ENCODE measurements at regions not wholly inside any gene's neighbourhood (a gene's known extent, or its start where the extent isn't known, plus 50 kb on each side); places are given as distances from the start of the nearest gene placed in this dataset.

DNA sequence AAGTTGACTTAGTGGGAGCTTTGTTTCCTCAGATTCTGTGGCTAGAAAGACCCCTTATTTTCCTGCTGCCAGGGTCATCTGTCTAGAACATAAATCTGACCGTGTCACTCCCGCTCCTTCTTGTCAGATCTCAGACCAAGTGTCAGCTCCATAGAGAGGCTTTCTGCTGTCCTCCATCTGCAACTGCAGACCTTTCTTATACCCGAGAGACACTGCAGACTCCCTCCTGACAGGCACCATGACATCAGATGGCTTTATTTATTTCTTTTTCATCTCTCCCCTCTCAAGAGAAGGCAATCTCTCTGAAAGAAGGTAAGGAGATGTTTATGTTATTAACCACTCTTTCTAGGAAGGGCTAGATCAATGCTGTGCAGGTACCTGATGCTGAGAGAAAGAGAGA is 726.5 kb downstream of the UQCRFS1 start:
- no peak for DNase-seq (ENCODE audit: extremely low spot score in 2 of 2)
- TF ChIP-seq POLR2A (IDR thresholded peaks at IDR 0.05): no peak
- TF ChIP-seq, protein P1, sequence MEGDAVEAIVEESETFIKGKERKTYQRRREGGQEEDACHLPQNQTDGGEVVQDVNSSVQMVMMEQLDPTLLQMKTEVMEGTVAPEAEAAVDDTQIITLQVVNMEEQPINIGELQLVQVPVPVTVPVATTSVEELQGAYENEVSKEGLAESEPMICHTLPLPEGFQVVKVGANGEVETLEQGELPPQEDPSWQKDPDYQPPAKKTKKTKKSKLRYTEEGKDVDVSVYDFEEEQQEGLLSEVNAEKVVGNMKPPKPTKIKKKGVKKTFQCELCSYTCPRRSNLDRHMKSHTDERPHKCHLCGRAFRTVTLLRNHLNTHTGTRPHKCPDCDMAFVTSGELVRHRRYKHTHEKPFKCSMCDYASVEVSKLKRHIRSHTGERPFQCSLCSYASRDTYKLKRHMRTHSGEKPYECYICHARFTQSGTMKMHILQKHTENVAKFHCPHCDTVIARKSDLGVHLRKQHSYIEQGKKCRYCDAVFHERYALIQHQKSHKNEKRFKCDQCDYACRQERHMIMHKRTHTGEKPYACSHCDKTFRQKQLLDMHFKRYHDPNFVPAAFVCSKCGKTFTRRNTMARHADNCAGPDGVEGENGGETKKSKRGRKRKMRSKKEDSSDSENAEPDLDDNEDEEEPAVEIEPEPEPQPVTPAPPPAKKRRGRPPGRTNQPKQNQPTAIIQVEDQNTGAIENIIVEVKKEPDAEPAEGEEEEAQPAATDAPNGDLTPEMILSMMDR (IDR thresholded peaks at IDR 0.05): no peak
- TF ChIP-seq POLR2AphosphoS5 (IDR thresholded peaks at IDR 0.05; ENCODE audit: insufficient read depth in 1 of 2, low read depth in 1 of 2): no peak
- Histone ChIP-seq H3K4me1 (no peaks in the 10 kb centered on the region), H3K27ac (no peak overlapping the region), H3K27me3 (no peaks in the 10 kb centered on the region), H3K9me3 (no peaks in the 10 kb centered on the region), H3K4me3 (no peak overlapping the region), H3K36me3 (no peaks in the 10 kb centered on the region)
- intact Hi-C loops (cut with DNase I): no loop called here

DNA sequence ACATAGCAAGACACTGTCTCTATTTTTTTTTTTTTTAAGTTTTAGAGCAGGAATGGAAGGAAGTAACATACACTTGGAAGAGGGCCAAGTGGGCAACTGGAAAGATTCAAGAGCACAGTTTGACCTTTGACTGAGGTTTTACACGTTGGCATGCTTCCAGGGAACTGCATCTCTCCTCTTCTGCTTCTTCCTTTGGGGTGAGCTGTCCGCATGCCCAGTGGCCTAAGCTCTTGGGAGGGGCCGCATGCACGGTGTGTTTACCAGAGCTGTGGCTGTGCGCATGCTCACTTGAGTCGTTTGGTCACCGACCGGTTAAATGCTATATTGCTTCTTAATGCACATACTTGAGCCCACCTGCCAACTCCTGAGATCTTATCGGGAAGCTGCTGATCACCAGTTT is 727.7 kb downstream of the UQCRFS1 start:
- intact Hi-C loops (cut with DNase I): no loop called here

DNA sequence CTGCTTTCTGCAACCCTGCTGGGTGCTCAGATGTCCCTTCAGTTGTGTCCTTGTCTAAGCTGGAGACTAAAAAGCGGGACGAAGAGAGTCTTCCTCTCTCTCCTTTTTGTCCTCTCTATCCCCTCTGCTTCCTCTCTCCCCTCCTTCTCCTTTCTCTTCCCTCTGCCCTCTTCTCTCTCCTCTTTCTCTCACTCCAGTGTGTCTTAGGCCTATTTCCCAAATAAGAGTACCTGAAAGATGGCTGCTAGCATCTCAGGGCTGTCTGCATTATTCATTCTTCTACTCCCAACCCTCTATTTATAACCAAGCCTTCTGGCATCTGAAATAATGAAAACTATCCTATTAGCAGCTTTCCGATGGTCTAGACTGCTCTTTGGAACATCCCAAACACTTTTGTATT is 729.8 kb downstream of the UQCRFS1 start:
- intact Hi-C loops (cut with DNase I): no loop called here
- Histone ChIP-seq H3K27ac (no peak overlapping the region), H3K4me3 (no peak overlapping the region), H3K4me1 (no peaks in the 10 kb centered on the region), H3K36me3 (no peaks in the 10 kb centered on the region), H3K27me3 (no peaks in the 10 kb centered on the region), H3K9me3 (no peaks in the 10 kb centered on the region)
- DNase-seq (ENCODE audit: extremely low spot score in 2 of 2): no peak
- TF ChIP-seq, protein P1 (IDR thresholded peaks at IDR 0.05): no peak
- TF ChIP-seq POLR2AphosphoS5 (IDR thresholded peaks at IDR 0.05; ENCODE audit: insufficient read depth in 1 of 2, low read depth in 1 of 2): no peak

More for the DNA sequence above, 727.7 kb downstream of the UQCRFS1 start:
- DNase-seq (ENCODE audit: extremely low spot score in 2 of 2): no peak
- no peak for TF ChIP-seq POLR2A (IDR thresholded peaks at IDR 0.05)
- TF ChIP-seq, protein P1 (IDR thresholded peaks at IDR 0.05): no peak
- TF ChIP-seq POLR2AphosphoS5 (IDR thresholded peaks at IDR 0.05; ENCODE audit: insufficient read depth in 1 of 2, low read depth in 1 of 2): no peak
- H3K4me3 ChIP-seq: no peak overlapping the region
- H3K36me3 ChIP-seq: no peaks in the 10 kb centered on the region
- no peaks in the 10 kb centered on the region for H3K27me3 ChIP-seq
- H3K9me3 ChIP-seq: no peaks in the 10 kb centered on the region
- H3K4me1 ChIP-seq: no peaks in the 10 kb centered on the region
- no peak overlapping the region for H3K27ac ChIP-seq

DNA sequence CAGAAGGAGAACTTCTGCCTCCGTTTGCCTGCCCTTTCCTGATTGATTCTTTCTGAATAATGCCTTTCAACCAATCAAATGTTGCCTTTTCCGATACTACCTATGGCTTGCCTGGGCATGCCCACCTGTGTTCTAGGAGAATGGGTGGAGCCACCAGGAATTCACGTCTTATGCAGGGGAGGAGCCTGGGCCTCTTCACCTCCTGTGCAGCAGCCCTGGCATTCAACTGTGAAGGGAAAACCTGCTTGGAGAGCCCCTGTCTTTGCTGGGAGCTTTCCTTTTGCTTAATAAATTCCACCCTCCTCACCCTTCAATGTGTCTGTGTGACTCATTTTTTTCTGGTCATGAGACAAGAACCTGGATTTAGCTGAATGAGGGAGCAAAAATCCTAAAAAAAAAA is 730.7 kb downstream of the UQCRFS1 start:
- DNase-seq (ENCODE audit: extremely low spot score in 2 of 2): no peak
- Histone ChIP-seq H3K4me3 (no peak overlapping the region), H3K9me3 (no peaks in the 10 kb centered on the region), H3K36me3 (no peaks in the 10 kb centered on the region), H3K4me1 (no peaks in the 10 kb centered on the region), H3K27ac (no peak overlapping the region), H3K27me3 (no peaks in the 10 kb centered on the region)
- intact Hi-C loops (cut with DNase I): no loop called here
- TF ChIP-seq POLR2A (IDR thresholded peaks at IDR 0.05): no peak
- no peak for TF ChIP-seq POLR2AphosphoS5 (IDR thresholded peaks at IDR 0.05; ENCODE audit: insufficient read depth in 1 of 2, low read depth in 1 of 2)
- TF ChIP-seq, protein P1 (IDR thresholded peaks at IDR 0.05): no peak

DNA sequence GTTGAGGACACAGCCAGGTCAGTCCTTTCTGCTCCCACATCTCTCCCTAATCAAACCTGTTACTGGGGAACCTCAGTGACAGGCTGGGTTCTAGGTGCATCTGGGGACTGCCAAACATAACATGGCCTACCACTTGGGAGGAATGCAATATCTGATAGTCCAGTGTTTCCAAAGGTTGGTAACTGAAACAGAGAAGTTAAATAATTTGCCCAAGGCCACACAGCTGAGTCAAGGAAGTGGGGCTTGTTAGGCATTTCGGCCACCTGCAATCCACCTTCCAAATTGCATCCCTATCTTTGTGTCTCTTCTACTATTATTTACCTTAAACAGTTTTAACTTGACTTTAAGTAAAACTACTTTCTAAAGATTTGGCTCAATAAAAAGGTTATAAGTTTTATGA is 731.3 kb downstream of the UQCRFS1 start:
- Histone ChIP-seq H3K36me3 (no peaks in the 10 kb centered on the region), H3K9me3 (no peaks in the 10 kb centered on the region), H3K4me1 (no peaks in the 10 kb centered on the region), H3K27ac (no peak overlapping the region), H3K27me3 (no peaks in the 10 kb centered on the region), H3K4me3 (no peak overlapping the region)
- TF ChIP-seq POLR2A (IDR thresholded peaks at IDR 0.05): no peak
- TF ChIP-seq POLR2AphosphoS5 (IDR thresholded peaks at IDR 0.05; ENCODE audit: insufficient read depth in 1 of 2, low read depth in 1 of 2): no peak
- TF ChIP-seq, protein P1 (IDR thresholded peaks at IDR 0.05): no peak
- intact Hi-C loops (cut with DNase I): no loop called here
- DNase-seq (ENCODE audit: extremely low spot score in 2 of 2): no peak

All from vagina (tissue), 2 donors.